ENCODE measurements at regions not wholly inside any gene's neighbourhood (a gene's known extent, or its start where the extent isn't known, plus 50 kb on each side); places are given as distances from the start of the nearest gene placed in this dataset.

GRCh38 chr16:50495673-50496072 is 52.5 kb upstream of the NKD1 start (continued):
- no peak for TF ChIP-seq CTCF (IDR thresholded peaks at IDR 0.05)

GRCh38 chr16:50494501-50495491 is 53.4 kb upstream of the NKD1 start:
- no peak for TF ChIP-seq FOXK1 (CRISPR knock-in tag; IDR thresholded peaks at IDR 0.05)
- no peak for TF ChIP-seq ZNF138 (CRISPR knock-in tag; conservative IDR thresholded peaks at IDR 0.05)
- H3K36me3 Mint-ChIP-seq = no peaks in the 10 kb centered on the region
- H3K27ac Mint-ChIP-seq = no peak overlapping the region; the same call in 1 of the 2 replicates
- no peak overlapping the region for H3K4me3 Mint-ChIP-seq
- peaks cover 18% of the 10 kb centered on the region for H3K4me1 Mint-ChIP-seq
- no peak for DNase-seq (ENCODE audit: low spot score)
- POLR2A ChIA-PET = no interaction called here
- peaks cover 14% of the 10 kb centered on the region for H3K9me3 Mint-ChIP-seq
- ATAC-seq = no peak
- no peaks in the 10 kb centered on the region for H3K27me3 Mint-ChIP-seq (ENCODE audit: low read depth)
- CTCF ChIA-PET = no interaction called here

GRCh38 chr16:50491516-50491915 is 56.7 kb upstream of the NKD1 start:
- TF ChIP-seq ESRRA (CRISPR knock-in tag; IDR thresholded peaks at IDR 0.05; ENCODE audit: borderline replicate concordance) (no peak), ZMAT4 (CRISPR knock-in tag; IDR thresholded peaks at IDR 0.05) (no peak), USF2 (CRISPR knock-in tag; IDR thresholded peaks at IDR 0.05) (no peak), AR (CRISPR knock-in tag; IDR thresholded peaks at IDR 0.05) (no peak), HMGA2 (CRISPR knock-in tag; IDR thresholded peaks at IDR 0.05) (no peak), FOXP1 (CRISPR knock-in tag; IDR thresholded peaks at IDR 0.05; ENCODE audit: borderline replicate concordance) (no peak), CBFB (CRISPR knock-in tag; IDR thresholded peaks at IDR 0.05; ENCODE audit: low read depth) (no peak), ZNF138 (CRISPR knock-in tag; conservative IDR thresholded peaks at IDR 0.05) (no peak)
- peaks cover 16% of the 10 kb centered on the region for H3K9me3 Mint-ChIP-seq
- no peak overlapping the region for H3K4me3 Mint-ChIP-seq
- ChIA-PET POLR2A (no interaction called here), CTCF (no interaction called here)
- no peak for ATAC-seq
- H3K36me3 Mint-ChIP-seq = no peaks in the 10 kb centered on the region
- no peaks in the 10 kb centered on the region; the same call in 1 of the 2 replicates for H3K27me3 Mint-ChIP-seq (ENCODE audit: low read depth)
- no peak for DNase-seq (ENCODE audit: low spot score)
- peaks cover 8% of the 10 kb centered on the region for H3K4me1 Mint-ChIP-seq
- no peak overlapping the region for H3K27ac Mint-ChIP-seq

GRCh38 chr16:50490828-50491227 is 57.4 kb upstream of the NKD1 start:
- ChIA-PET CTCF (no interaction called here), POLR2A (no interaction called here)
- ATAC-seq = no peak
- Mint-ChIP-seq H3K4me1 (peaks cover 8% of the 10 kb centered on the region), H3K9me3 (peaks cover 19% of the 10 kb centered on the region), H3K36me3 (no peaks in the 10 kb centered on the region), H3K27ac (no peak overlapping the region), H3K27me3 (ENCODE audit: low read depth) (no peaks in the 10 kb centered on the region; the same call in 1 of the 2 replicates), H3K4me3 (no peak overlapping the region)
- DNase-seq (ENCODE audit: low spot score) = no peak
- TF ChIP-seq OVOL2 (CRISPR knock-in tag; IDR thresholded peaks at IDR 0.05; ENCODE audit: borderline replicate concordance) = no peak
- no peak for TF ChIP-seq ZNF281 (CRISPR knock-in tag; IDR thresholded peaks at IDR 0.05)
- no peak for TF ChIP-seq FOXJ3 (CRISPR knock-in tag; IDR thresholded peaks at IDR 0.05; ENCODE audit: borderline replicate concordance)
- TF ChIP-seq ARID4B (CRISPR knock-in tag; IDR thresholded peaks at IDR 0.05; ENCODE audit: borderline replicate concordance) = no peak

Data from WTC11 (cell line).